NCI-H774 (cell line): ENCODE measurements at regions not wholly inside any gene's neighbourhood (a gene's known extent, or its start where the extent isn't known, plus 50 kb on each side); places are given as distances from the start of the nearest gene placed in this dataset.
A peak's percentile ranks its signal among the peaks of the same experiment; 100 is the strongest.

Experiments
- DNase-seq: peaks from one replicate; lab custom pipeline; 2025; lab: John Stamatoyannopoulos, UW

GRCh38 chr18:67232406-67232805, 284.1 kb downstream of the DSEL start:
- DNase-seq, result no peak

- DNase-seq, result no peak
These were observed 293.6 kb downstream of the DSEL start for GRCh38 chr18:67222887-67223286.

- DNase-seq, result no peak
These were observed 296.7 kb downstream of the DSEL start for GRCh38 chr18:67219821-67220220.

- no peak for DNase-seq
These were observed 298.0 kb downstream of the DSEL start for GRCh38 chr18:67218556-67218955.

- DNase-seq, result peak; percentile 9
These were observed 298.9 kb downstream of the DSEL start for GRCh38 chr18:67217551-67218166.

GRCh38 chr18:67216846-67217245, 299.7 kb downstream of the DSEL start:
- no peak for DNase-seq

- DNase-seq, result no peak
These were observed 300.8 kb downstream of the DSEL start for GRCh38 chr18:67215686-67216085.

- DNase-seq, result no peak
These were observed 304.9 kb downstream of the DSEL start for GRCh38 chr18:67211646-67212045.

- DNase-seq, result no peak
These were observed 315.9 kb downstream of the DSEL start for GRCh38 chr18:67200665-67201064.

- peak; percentile 71 for DNase-seq
These were observed 316.4 kb downstream of the DSEL start for GRCh38 chr18:67199993-67200617.

GRCh38 chr18:67194886-67195285, 321.6 kb downstream of the DSEL start:
- DNase-seq, result no peak

GRCh38 chr18:67192535-67192934, 324.0 kb downstream of the DSEL start:
- DNase-seq, result no peak

- DNase-seq, result no peak
These were observed 333.1 kb downstream of the DSEL start for GRCh38 chr18:67183398-67183797.

GRCh38 chr18:67179726-67180125, 336.8 kb downstream of the DSEL start:
- DNase-seq, result no peak

GRCh38 chr18:67159662-67160061, 356.9 kb downstream of the DSEL start:
- DNase-seq, result no peak

- no peak for DNase-seq
These were observed 361.5 kb downstream of the DSEL start for GRCh38 chr18:67154979-67155378.

GRCh38 chr18:67151366-67151765, 365.2 kb downstream of the DSEL start:
- no peak for DNase-seq

- DNase-seq, result no peak
These were observed 370.8 kb downstream of the DSEL start for GRCh38 chr18:67145586-67146292.

- DNase-seq, result peak; percentile 18
These were observed 372.2 kb downstream of the DSEL start for GRCh38 chr18:67144329-67144728.

GRCh38 chr18:67143028-67143427, 373.5 kb downstream of the DSEL start:
- no peak for DNase-seq

GRCh38 chr18:67142604-67143003, 373.9 kb downstream of the DSEL start:
- no peak for DNase-seq

GRCh38 chr18:67140495-67140894, 376.0 kb downstream of the DSEL start:
- DNase-seq, result no peak

GRCh38 chr18:67139899-67140298, 376.6 kb downstream of the DSEL start:
- no peak for DNase-seq
